ENCODE measurements at regions not wholly inside any gene's neighbourhood (a gene's known extent, or its start where the extent isn't known, plus 50 kb on each side); places are given as distances from the start of the nearest gene placed in this dataset.
A peak's percentile ranks its signal among the peaks of the same experiment; 100 is the strongest.

DNA sequence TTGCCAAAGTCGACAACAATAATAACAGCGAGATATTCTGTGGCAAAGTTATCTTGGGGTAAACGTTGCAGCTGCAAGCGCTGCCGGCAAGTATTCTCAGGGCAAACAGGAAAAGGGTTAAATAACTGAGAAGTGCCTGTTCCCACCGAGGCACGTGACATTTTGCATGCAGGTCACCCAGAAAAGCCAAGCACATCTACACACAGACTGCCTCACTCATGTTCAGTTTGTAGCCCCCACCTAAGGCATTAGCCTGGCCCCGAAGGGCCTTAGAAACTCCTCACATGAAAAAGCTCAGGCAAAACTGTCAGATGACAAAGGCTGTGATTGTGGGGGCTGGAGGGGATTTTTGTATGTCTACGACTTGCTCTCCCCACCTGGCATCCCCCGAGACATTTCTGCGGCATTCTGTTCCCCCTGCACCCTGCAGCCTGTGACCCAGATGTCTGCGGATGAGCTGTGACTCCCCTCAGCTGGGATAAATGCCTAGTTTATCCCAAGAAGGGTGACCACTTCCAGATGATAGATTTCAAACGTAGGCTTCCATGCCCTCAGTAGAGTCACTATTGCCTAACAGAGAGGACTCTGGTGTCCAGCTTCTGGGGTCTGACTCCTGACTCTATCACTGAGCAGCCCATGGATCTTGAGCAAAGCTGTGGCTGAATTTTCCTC is 215.2 kb upstream of the SIX2 start:
- H3K4me1 ChIP-seq (ENCODE audit: control insufficient read depth, insufficient read depth, low read length) = no peaks in the 10 kb centered on the region
- POLR2A ChIA-PET = no interaction called here
- no peak for TF ChIP-seq GLI4 (tag by site-specific recombination; IDR thresholded peaks at IDR 0.05)

GRCh38 chr2:45223531-45223930 is 214.3 kb upstream of the SIX2 start:
- no peak overlapping the region for H3K4me3 ChIP-seq (ENCODE audit: low read depth, low read length)
- H3K36me3 ChIP-seq (ENCODE audit: control insufficient read depth in 2 of 2, insufficient read depth in 1 of 2, low read length in 2 of 2) = no peaks in the 10 kb centered on the region
- no peaks in the 10 kb centered on the region for H3K4me1 ChIP-seq (ENCODE audit: control insufficient read depth, insufficient read depth, low read length)
- H3K27ac ChIP-seq (ENCODE audit: extremely low read depth, low read depth, low read length) = no peak overlapping the region
- H3K9me3 ChIP-seq (ENCODE audit: control insufficient read depth, insufficient read depth, low read depth, low read length) = no peaks in the 10 kb centered on the region
- TF ChIP-seq ZNF211 (tag by site-specific recombination; IDR thresholded peaks at IDR 0.05; ENCODE audit: low read depth) (no peak), ZIC2 (tag by site-specific recombination; IDR thresholded peaks at IDR 0.05) (peak; percentile 68), EGR2 (tag by site-specific recombination; IDR thresholded peaks at IDR 0.05; ENCODE audit: low read depth) (no peak), ZFP37 (tag by site-specific recombination; IDR thresholded peaks at IDR 0.05) (no peak)
- ChIA-PET CTCF (interaction anchor here (1.2 kb wide), 1 partner anchor 210 kb away, joined by 3 read pairs; no protein-coding TSS in a partner anchor), POLR2A (interaction anchor here (0.6 kb wide), 1 partner anchor 344 kb away, joined by 5 read pairs; no protein-coding TSS in a partner anchor)

More for the DNA sequence above, 215.2 kb upstream of the SIX2 start:
- no peak overlapping the region for H3K4me3 ChIP-seq (ENCODE audit: low read depth, low read length)
- H3K36me3 ChIP-seq (ENCODE audit: control insufficient read depth in 2 of 2, insufficient read depth in 1 of 2, low read length in 2 of 2) = no peaks in the 10 kb centered on the region
- H3K9me3 ChIP-seq (ENCODE audit: control insufficient read depth, insufficient read depth, low read depth, low read length) = no peaks in the 10 kb centered on the region
- CTCF ChIA-PET = interaction anchor here (1.2 kb wide), 1 partner anchor 211 kb away, joined by 3 read pairs; no protein-coding TSS in a partner anchor
- no peak overlapping the region for H3K27ac ChIP-seq (ENCODE audit: extremely low read depth, low read depth, low read length)

- no peaks in the 10 kb centered on the region for H3K36me3 ChIP-seq (ENCODE audit: control insufficient read depth in 2 of 2, insufficient read depth in 1 of 2, low read length in 2 of 2)
- POLR2A ChIA-PET = no interaction called here
- no peaks in the 10 kb centered on the region for H3K4me1 ChIP-seq (ENCODE audit: control insufficient read depth, insufficient read depth, low read length)
- no peaks in the 10 kb centered on the region for H3K9me3 ChIP-seq (ENCODE audit: control insufficient read depth, insufficient read depth, low read depth, low read length)
- no peak overlapping the region for H3K27ac ChIP-seq (ENCODE audit: extremely low read depth, low read depth, low read length)
- H3K4me3 ChIP-seq (ENCODE audit: low read depth, low read length) = no peak overlapping the region
- CTCF ChIA-PET = no interaction called here
- no peak for TF ChIP-seq SETDB1 (IDR thresholded peaks at IDR 0.05; ENCODE audit: insufficient read length, low read length)
- TF ChIP-seq SALL2 (tag by site-specific recombination; IDR thresholded peaks at IDR 0.05; ENCODE audit: borderline replicate concordance) = no peak
- TF ChIP-seq SP3 (tag by site-specific recombination; IDR thresholded peaks at IDR 0.05) = no peak
- TF ChIP-seq ZNF449 (tag by site-specific recombination; IDR thresholded peaks at IDR 0.05) = no peak
- TF ChIP-seq, protein P1, sequence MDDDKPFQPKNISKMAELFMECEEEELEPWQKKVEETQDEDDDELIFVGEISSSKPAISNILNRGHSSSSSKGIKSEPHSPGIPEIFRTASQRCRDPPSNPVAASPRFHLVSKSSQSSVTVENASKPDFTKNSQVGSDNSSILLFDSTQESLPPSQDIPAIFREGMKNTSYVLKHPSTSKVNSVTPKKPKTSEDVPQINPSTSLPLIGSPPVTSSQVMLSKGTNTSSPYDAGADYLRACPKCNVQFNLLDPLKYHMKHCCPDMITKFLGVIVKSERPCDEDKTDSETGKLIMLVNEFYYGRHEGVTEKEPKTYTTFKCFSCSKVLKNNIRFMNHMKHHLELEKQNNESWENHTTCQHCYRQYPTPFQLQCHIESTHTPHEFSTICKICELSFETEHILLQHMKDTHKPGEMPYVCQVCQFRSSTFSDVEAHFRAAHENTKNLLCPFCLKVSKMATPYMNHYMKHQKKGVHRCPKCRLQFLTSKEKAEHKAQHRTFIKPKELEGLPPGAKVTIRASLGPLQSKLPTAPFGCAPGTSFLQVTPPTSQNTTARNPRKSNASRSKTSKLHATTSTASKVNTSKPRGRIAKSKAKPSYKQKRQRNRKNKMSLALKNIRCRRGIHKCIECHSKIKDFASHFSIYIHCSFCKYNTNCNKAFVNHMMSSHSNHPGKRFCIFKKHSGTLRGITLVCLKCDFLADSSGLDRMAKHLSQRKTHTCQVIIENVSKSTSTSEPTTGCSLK (tag by site-specific recombination; IDR thresholded peaks at IDR 0.05) = no peak
- no peak for TF ChIP-seq ZNF549 (tag by site-specific recombination; IDR thresholded peaks at IDR 0.05)
- TF ChIP-seq MZF1 (tag by site-specific recombination; IDR thresholded peaks at IDR 0.05; ENCODE audit: borderline replicate concordance) = no peak
- TF ChIP-seq ZFP69B (tag by site-specific recombination; IDR thresholded peaks at IDR 0.05) = no peak
- no peak for TF ChIP-seq ZNF837 (tag by site-specific recombination; IDR thresholded peaks at IDR 0.05)
- TF ChIP-seq, protein P2, sequence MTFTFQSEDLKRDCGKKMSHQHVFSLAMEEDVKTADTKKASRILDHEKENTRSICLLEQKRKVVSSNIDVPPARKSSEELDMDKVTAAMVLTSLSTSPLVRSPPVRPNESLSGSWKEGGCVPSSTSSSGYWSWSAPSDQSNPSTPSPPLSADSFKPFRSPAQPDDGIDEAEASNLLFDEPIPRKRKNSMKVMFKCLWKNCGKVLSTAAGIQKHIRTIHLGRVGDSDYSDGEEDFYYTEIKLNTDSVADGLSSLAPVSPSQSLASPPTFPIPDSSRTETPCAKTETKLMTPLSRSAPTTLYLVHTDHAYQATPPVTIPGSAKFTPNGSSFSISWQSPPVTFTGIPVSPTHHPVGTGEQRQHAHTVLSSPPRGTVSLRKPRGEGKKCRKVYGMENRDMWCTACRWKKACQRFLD (tag by site-specific recombination; IDR thresholded peaks at IDR 0.05) = no peak
- TF ChIP-seq GLIS2 (tag by site-specific recombination; IDR thresholded peaks at IDR 0.05) = no peak
- no peak for TF ChIP-seq ZNF433 (tag by site-specific recombination; IDR thresholded peaks at IDR 0.05; ENCODE audit: low read depth)
- no peak for TF ChIP-seq ZNF768 (tag by site-specific recombination; IDR thresholded peaks at IDR 0.05)
- TF ChIP-seq ZNF138 (tag by site-specific recombination; IDR thresholded peaks at IDR 0.05; ENCODE audit: borderline replicate concordance) = no peak
- TF ChIP-seq ZNF114 (tag by site-specific recombination; IDR thresholded peaks at IDR 0.05) = no peak
- no peak for TF ChIP-seq ZNF174 (tag by site-specific recombination; IDR thresholded peaks at IDR 0.05)
- TF ChIP-seq ZNF214 (tag by site-specific recombination; IDR thresholded peaks at IDR 0.05; ENCODE audit: borderline replicate concordance) = no peak
- no peak for TF ChIP-seq ZNF596 (tag by site-specific recombination; IDR thresholded peaks at IDR 0.05)
- TF ChIP-seq, protein P3, sequence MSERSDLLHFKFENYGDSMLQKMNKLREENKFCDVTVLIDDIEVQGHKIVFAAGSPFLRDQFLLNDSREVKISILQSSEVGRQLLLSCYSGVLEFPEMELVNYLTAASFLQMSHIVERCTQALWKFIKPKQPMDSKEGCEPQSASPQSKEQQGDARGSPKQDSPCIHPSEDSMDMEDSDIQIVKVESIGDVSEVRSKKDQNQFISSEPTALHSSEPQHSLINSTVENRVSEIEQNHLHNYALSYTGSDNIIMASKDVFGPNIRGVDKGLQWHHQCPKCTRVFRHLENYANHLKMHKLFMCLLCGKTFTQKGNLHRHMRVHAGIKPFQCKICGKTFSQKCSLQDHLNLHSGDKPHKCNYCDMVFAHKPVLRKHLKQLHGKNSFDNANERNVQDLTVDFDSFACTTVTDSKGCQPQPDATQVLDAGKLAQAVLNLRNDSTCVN (tag by site-specific recombination; optimal IDR thresholded peaks at IDR 0.05) = no peak
Measured at GRCh38 chr2:45220227-45220626, 211.0 kb upstream of the SIX2 start.
